B cell (primary cell): ENCODE measurements at regions not wholly inside any gene's neighbourhood (a gene's known extent, or its start where the extent isn't known, plus 50 kb on each side); places are given as distances from the start of the nearest gene placed in this dataset.

Experiments used
- CTCF ChIP-seq: fragments of 200-600 bp; IDR thresholded peaks from one replicate; pipeline ENCODE4 v1.8.0; 2022; ENCODE audit warnings: antibody characterized with exemption, mild to moderate bottlenecking
- EZH2 ChIP-seq: IDR thresholded peaks from 2 replicates; pipeline ENCODE4 v1.6.1; 2012; ENCODE audit warnings: borderline replicate concordance, low read depth, mild to moderate bottlenecking, moderate library complexity, low read length; ENCODE audit not compliant: insufficient read depth, poor library complexity, severe bottlenecking

GRCh38 chr22:46054091-46055073 is 77.4 kb upstream of the WNT7B start:
- TF ChIP-seq CTCF (no peak), EZH2 (no peak)
